H1 (cell line): ENCODE measurements at regions not wholly inside any gene's neighbourhood (a gene's known extent, or its start where the extent isn't known, plus 50 kb on each side); places are given as distances from the start of the nearest gene placed in this dataset.

ENCODE experiments used
- ATF3 ChIP-seq: IDR thresholded peaks from 2 replicates; pipeline ENCODE4 v1.6.1; 2011; ENCODE audit warnings: low read depth, mild to moderate bottlenecking, low read length; ENCODE audit not compliant: insufficient read depth
- CTCF ChIP-seq, 3 experiments: IDR thresholded peaks; 1 replicate in 2 of 3; 2 replicates in 1 of 3; pipeline versions ENCODE4 v1.5.1 to v1.6.1; 2011; ENCODE audit warnings: low read length in 3 of 3, mild to moderate bottlenecking in 3 of 3, inconsistent platforms in 2 of 3, low read depth in 1 of 3, moderate library complexity in 1 of 3; ENCODE audit not compliant: insufficient read depth in 1 of 3; ENCODE audit errors: control extremely low read depth in 1 of 3
- FOSL1 ChIP-seq: IDR thresholded peaks from 2 replicates; pipeline ENCODE4 v1.6.1; 2011; ENCODE audit warnings: mild to moderate bottlenecking, low read depth, low read length, moderate library complexity; ENCODE audit not compliant: insufficient read depth
- JUND ChIP-seq: IDR thresholded peaks from 2 replicates; pipeline ENCODE4 v1.6.1; 2011; ENCODE audit warnings: mild to moderate bottlenecking, improper control_type of control experiment, low read length
- KDM1A ChIP-seq: fragments of 200-600, 300-600 bp; sonication (generic); IDR thresholded peaks from 2 replicates; pipeline ENCODE4 v1.7.1; 2016; ENCODE audit warnings: mild to moderate bottlenecking, low read length, borderline replicate concordance
- POLR2AphosphoS5 ChIP-seq: IDR thresholded peaks from 2 replicates; pipeline ENCODE4 v1.6.1; 2011; ENCODE audit warnings: low read depth, low read length
- SIN3A ChIP-seq, 2 experiments: IDR thresholded peaks in 1 of 2; conservative IDR thresholded peaks in 1 of 2; 2 replicates each; pipeline ENCODE4 v1.6.1; 2011 to 2012; ENCODE audit warnings: low read length in 2 of 2, improper control_type of control experiment in 1 of 2, low read depth in 1 of 2, mild to moderate bottlenecking in 1 of 2
- SP2 ChIP-seq: IDR thresholded peaks from 2 replicates; pipeline ENCODE4 v1.6.1; 2012; ENCODE audit warnings: mild to moderate bottlenecking, low read length, inconsistent platforms
- TAF1 ChIP-seq: IDR thresholded peaks from 2 replicates; pipeline ENCODE4 v1.6.1; 2011; ENCODE audit warnings: mild to moderate bottlenecking, low read depth, low read length
- TF ChIP-seq, protein P1 (sequence below): IDR thresholded peaks from 2 replicates; pipeline ENCODE4 v1.6.1; 2011; ENCODE audit warnings: low read length, improper control_type of control experiment

- TF ChIP-seq POLR2AphosphoS5: no peak
- no peak for TF ChIP-seq FOSL1
- no peak for TF ChIP-seq ATF3
- TF ChIP-seq, protein P1, sequence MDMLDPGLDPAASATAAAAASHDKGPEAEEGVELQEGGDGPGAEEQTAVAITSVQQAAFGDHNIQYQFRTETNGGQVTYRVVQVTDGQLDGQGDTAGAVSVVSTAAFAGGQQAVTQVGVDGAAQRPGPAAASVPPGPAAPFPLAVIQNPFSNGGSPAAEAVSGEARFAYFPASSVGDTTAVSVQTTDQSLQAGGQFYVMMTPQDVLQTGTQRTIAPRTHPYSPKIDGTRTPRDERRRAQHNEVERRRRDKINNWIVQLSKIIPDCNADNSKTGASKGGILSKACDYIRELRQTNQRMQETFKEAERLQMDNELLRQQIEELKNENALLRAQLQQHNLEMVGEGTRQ: no peak
- no peak for TF ChIP-seq CTCF (IDR thresholded peaks at IDR 0.05; ENCODE audit: control extremely low read depth in 1 of 3, insufficient read depth in 1 of 3, low read depth in 1 of 3, low read length in 3 of 3)
- TF ChIP-seq TAF1: no peak
- no peak for TF ChIP-seq SIN3A (conservative IDR thresholded peaks at IDR 0.05 in 1 of 2, IDR thresholded peaks at IDR 0.05 in 1 of 2; ENCODE audit: low read depth in 1 of 2, low read length in 2 of 2)
- TF ChIP-seq KDM1A: no peak
- no peak for TF ChIP-seq SP2
- TF ChIP-seq JUND: no peak
Observed at GRCh38 chr10:29104661-29105399, 184.0 kb upstream of the LYZL1 start.
